Ishikawa (cell line): ENCODE measurements at regions not wholly inside any gene's neighbourhood (a gene's known extent, or its start where the extent isn't known, plus 50 kb on each side); places are given as distances from the start of the nearest gene placed in this dataset.

ENCODE experiments used
- CEBPB ChIP-seq: IDR thresholded peaks from 2 replicates; pipeline ENCODE4 v1.6.1; 2012
- CREB1 ChIP-seq: IDR thresholded peaks from 2 replicates; pipeline ENCODE4 v1.6.1; 2012; ENCODE audit warnings: low read depth
- EGR1 ChIP-seq: IDR thresholded peaks from 2 replicates; pipeline ENCODE4 v1.6.1; 2012
- EP300 ChIP-seq: IDR thresholded peaks from 2 replicates; pipeline ENCODE4 v1.6.1; 2012; ENCODE audit warnings: borderline replicate concordance
- FOXM1 ChIP-seq: IDR thresholded peaks from 2 replicates; pipeline ENCODE4 v1.6.1; 2012; ENCODE audit warnings: low read depth, borderline replicate concordance
- MAX ChIP-seq: IDR thresholded peaks from 2 replicates; pipeline ENCODE4 v1.6.1; 2012
- NFIC ChIP-seq: IDR thresholded peaks from 2 replicates; pipeline ENCODE4 v1.6.1; 2012
- RAD21 ChIP-seq: IDR thresholded peaks from 2 replicates; pipeline ENCODE4 v1.6.1; 2012; ENCODE audit warnings: low read depth
- TAF1 ChIP-seq: IDR thresholded peaks from 2 replicates; pipeline ENCODE4 v1.6.1; 2012; ENCODE audit warnings: low read depth, mild to moderate bottlenecking
- TCF12 ChIP-seq: IDR thresholded peaks from 2 replicates; pipeline ENCODE4 v1.6.1; 2012; ENCODE audit warnings: low read depth
- TEAD4 ChIP-seq: IDR thresholded peaks from 2 replicates; pipeline ENCODE4 v1.6.1; 2012
- USF1 ChIP-seq: IDR thresholded peaks from 2 replicates; pipeline ENCODE4 v1.6.1; 2012
- YY1 ChIP-seq: IDR thresholded peaks from 2 replicates; pipeline ENCODE4 v1.6.1; 2012; ENCODE audit warnings: low read depth
- ZBTB7A ChIP-seq: IDR thresholded peaks from 2 replicates; pipeline ENCODE4 v1.6.1; 2012; ENCODE audit warnings: low read depth
- TF ChIP-seq, protein P1 (sequence below): IDR thresholded peaks from 2 replicates; pipeline ENCODE4 v1.6.1; 2012; ENCODE audit warnings: low read depth, mild to moderate bottlenecking

DNA sequence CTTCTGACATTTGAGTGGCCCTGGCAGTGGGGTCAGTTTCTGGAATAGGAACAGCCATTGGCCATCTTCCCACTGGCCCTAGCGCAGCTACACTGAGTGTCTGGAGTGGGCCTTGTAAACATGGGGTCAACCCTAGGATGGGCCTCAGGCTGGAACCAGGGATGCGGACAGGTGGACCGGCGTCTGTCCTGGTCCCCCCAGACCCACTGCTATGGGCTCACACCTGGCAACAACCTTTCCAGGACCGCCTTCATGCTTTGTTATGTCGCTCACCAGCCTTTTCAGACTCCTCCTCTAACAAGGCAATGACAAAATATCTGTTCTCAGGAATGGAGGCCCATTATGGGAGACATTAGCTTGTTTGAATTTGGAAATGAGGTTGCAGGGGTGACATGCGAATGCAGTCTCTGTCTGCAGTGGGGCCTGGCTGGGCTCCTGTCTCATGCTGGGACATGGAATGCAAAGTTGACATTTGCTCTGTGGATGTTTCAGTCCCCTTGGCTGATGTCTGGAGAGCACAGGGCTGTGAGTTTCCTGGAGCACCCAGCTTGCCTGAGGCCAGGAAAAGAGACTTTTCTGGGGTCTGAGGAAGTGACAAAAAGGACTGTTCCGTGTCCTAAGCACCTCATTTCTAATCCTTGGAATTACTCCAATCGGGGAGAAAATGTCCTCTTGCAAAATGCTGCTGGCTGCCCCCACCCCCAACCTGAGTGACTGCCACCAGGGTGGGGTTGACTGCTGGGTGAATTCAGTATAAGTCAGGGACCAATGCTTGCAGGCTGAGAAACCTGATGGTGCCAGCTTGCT lies 98.7 kb upstream of the PMEPA1 start:
- TF ChIP-seq FOXM1 (no peak), ZBTB7A (no peak), CEBPB (no peak), TAF1 (no peak), TEAD4 (no peak), NFIC (no peak)

DNA sequence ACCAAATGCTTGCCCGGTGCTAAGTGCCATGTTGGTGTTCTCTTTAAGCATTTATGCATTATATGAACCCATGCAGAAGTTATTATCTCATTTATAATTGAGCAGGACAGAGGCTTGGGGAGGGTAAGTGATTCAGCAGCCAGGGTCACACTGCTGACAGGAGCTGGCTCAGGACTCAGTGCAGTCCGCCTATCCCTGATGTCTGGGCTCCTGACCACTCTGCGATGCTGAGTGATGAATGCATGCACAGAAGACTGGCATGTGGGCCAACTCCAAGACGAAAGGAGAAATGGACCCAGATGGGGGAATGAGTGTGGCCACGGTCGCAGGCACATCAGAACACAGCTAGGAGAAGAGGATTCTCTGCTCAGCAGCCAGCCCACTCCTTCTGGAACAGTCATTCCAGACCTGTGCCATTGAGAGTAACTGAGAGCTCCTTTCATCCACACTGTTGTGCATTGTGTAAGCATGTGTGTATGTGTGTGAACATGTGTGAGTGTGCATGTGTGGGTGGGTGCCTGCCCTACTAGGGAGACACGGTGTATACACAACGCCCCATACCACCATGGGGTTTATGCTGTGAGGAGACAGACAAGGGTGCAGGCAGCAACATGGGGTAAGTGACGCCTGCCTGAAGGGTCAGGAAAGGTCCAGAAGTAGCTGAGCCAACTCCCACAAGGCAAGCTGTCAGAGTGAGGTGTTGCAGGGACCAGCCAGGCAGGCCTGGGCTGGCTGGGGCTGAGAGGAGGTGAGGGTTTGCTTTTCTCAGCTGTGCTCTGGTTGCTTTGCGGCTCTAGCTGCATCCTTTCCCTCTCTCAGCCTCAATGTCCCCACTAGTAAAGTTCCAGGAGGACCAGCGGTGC lies 97.8 kb upstream of the PMEPA1 start:
- TF ChIP-seq TAF1 (no peak), NFIC (no peak), TEAD4 (no peak), FOXM1 (no peak), USF1 (no peak), EGR1 (no peak), RAD21 (no peak), MAX (no peak), CREB1 (no peak), TCF12 (no peak), EP300 (no peak), ZBTB7A (no peak), YY1 (no peak), CEBPB (no peak)
- TF ChIP-seq, protein P1, sequence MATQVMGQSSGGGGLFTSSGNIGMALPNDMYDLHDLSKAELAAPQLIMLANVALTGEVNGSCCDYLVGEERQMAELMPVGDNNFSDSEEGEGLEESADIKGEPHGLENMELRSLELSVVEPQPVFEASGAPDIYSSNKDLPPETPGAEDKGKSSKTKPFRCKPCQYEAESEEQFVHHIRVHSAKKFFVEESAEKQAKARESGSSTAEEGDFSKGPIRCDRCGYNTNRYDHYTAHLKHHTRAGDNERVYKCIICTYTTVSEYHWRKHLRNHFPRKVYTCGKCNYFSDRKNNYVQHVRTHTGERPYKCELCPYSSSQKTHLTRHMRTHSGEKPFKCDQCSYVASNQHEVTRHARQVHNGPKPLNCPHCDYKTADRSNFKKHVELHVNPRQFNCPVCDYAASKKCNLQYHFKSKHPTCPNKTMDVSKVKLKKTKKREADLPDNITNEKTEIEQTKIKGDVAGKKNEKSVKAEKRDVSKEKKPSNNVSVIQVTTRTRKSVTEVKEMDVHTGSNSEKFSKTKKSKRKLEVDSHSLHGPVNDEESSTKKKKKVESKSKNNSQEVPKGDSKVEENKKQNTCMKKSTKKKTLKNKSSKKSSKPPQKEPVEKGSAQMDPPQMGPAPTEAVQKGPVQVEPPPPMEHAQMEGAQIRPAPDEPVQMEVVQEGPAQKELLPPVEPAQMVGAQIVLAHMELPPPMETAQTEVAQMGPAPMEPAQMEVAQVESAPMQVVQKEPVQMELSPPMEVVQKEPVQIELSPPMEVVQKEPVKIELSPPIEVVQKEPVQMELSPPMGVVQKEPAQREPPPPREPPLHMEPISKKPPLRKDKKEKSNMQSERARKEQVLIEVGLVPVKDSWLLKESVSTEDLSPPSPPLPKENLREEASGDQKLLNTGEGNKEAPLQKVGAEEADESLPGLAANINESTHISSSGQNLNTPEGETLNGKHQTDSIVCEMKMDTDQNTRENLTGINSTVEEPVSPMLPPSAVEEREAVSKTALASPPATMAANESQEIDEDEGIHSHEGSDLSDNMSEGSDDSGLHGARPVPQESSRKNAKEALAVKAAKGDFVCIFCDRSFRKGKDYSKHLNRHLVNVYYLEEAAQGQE = no peak

GRCh38 chr20:57806975-57807374 lies 97.2 kb upstream of the PMEPA1 start:
- TF ChIP-seq, protein P1 = no peak
- TF ChIP-seq FOXM1 (no peak), USF1 (no peak), TCF12 (no peak)

DNA sequence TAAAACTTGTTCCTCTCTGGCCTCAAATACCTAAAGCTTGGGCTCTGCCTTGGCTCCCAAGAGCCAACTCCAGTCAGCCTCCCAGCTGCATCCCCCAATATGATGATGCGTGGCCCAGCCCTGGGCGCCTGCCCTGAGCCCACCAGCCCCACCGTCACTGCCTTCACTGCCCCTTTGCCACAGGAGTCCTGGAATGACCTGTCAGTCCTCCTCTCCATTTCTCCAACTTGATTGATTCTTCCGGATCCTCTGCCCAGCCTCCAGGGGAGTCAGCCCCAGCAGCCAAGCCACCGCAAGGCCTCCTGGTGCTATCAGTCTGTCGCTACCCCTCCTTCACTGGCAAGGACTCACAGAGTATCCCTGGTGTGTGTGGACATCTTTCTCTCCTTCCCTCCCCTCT lies 96.7 kb upstream of the PMEPA1 start:
- TF ChIP-seq FOXM1 = no peak
- TF ChIP-seq, protein P1 = no peak
- TF ChIP-seq ZBTB7A = no peak

- no peak for TF ChIP-seq RAD21
- TF ChIP-seq TAF1 = no peak
- TF ChIP-seq EP300 = no peak
Measured at GRCh38 chr20:57805747-57806146, 95.9 kb upstream of the PMEPA1 start.
